IPS-NIHi11 (cell line): ENCODE measurements at regions not wholly inside any gene's neighbourhood (a gene's known extent, or its start where the extent isn't known, plus 50 kb on each side); places are given as distances from the start of the nearest gene placed in this dataset.
"Not testable (repeated sequence)": the region's sequence is repeated elsewhere in the genome, so short reads cannot be mapped to it uniquely, and the experiment has no call there.

ENCODE experiments used
- DNase-seq: peaks from one replicate; pipeline ENCODE4 v3.0.0; 2012; ENCODE audit warnings: mixed read lengths, low spot score

GRCh38 chr20:12203981-12204380 is 286.3 kb downstream of the BTBD3 start:
- no peak for DNase-seq

GRCh38 chr20:12207875-12208274 is 290.2 kb downstream of the BTBD3 start:
- peak; percentile 59 for DNase-seq

DNA sequence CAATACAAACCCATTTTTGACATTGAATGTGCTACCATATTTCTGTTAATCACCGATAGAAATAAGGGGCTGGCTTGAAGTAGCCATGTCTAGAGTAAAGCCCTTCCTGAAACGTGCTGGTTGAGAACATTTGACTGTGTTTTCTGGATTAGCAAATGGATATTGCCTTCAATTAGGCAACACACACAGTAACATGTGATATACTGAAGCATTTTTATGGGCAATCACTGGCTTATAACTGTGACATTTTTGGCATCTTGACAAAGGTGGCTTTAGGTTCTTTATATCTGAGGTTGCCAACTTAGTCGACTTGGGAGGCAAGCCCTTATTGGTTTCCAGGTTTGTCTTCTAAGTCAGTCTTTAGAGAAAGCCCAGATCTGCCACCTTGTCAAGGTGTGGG is 292.9 kb downstream of the BTBD3 start:
- DNase-seq = no peak

GRCh38 chr20:12211361-12211760 is 293.7 kb downstream of the BTBD3 start:
- DNase-seq = no peak

DNA sequence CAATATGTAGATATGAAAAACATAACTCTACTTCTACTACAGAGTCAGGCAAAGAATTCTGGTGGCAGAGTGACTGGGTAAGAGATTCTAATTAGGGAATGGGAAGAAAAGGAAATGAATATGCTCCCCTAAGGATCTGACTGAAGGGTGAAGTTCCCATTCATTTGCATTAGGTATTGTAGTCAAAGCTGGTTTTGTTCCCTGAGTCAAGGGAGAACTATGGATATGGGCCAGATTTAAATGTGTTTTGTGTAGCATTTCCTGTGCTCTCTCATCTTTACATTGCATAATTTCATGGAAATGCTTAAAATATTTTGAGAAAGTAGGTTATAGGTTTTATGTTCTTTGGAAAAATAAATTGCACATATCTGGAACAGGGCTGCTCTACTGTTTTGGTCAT is 299.7 kb downstream of the BTBD3 start:
- DNase-seq = no peak

DNA sequence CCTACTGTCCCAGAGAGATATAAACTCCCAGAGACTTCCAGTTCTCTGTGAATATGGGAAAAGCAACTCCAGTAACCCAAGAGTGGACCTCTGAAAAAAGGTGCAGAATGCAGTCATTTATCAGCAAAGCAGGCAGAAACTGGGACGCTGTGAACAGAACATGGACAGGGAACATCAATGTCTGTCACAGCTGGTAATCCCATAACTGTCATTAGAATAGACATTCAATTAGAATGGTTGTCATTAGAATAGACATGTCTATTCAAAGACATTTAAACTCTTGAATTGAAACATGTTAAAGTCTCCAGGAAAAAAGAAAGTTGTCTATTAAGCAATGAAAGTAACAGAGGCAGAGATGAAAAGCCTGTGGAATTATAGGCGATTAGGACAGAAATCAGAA is 302.1 kb downstream of the BTBD3 start:
- DNase-seq = no peak

DNA sequence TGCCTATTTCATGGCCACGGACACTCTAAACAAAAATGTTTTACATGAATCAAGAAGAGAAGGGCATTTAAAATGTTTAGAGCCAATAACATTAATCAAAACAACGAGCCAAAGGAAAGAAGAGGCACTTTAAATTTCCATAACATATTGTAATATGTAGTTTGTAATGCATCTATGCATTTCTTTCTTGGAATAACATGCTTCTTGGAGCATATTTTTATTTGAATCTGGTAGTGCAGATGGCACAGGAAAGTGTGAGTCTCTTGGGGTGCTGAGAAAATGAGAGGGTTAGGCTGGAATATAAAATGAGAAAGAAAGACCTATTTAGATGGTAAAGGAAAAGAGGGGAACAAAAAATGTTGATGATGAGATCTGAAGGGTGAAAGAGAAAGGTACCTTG is 305.4 kb downstream of the BTBD3 start:
- DNase-seq = no peak

DNA sequence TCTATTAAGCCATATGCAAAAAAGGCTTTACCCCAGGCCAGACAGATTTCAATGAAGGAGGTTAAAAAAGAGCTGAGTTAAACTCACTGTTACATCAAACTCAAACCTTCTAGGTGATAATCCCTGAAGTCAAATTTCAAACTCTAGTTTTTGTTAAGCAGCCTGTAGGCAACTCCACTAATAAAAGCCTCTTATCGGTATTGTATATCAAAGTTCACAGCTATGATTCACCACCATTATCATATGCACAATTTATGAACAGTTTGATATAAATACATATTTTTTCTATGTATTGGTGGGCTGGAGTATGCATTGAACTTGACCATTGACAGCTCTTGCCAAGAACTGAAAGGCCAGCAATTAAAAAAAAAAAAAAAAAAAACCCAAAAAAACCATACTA is 308.2 kb downstream of the BTBD3 start:
- no peak for DNase-seq

- no peak for DNase-seq
Measured at GRCh38 chr20:12229891-12230290, 312.2 kb downstream of the BTBD3 start.

DNA sequence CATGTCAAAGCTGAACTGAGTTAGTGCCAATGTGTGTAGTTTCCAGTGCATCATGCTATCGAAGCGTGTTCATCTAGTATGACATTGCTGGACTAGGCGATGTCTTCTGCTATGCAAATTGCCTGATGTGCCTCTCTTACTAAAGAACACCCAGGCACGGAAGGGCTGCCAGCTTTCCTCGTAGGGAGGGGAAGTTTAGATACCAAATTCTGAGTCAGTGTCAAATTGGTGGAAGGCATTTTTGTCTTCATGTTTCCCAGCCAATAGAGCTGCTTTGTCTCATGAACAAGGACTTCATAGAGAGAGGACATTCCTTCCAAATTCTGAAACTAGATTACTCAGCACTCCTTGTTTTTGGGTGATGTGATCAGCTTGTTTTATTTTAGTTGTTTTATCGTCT is 320.1 kb downstream of the BTBD3 start:
- no peak for DNase-seq

GRCh38 chr20:12241065-12241464 is 323.4 kb downstream of the BTBD3 start:
- no peak for DNase-seq

DNA sequence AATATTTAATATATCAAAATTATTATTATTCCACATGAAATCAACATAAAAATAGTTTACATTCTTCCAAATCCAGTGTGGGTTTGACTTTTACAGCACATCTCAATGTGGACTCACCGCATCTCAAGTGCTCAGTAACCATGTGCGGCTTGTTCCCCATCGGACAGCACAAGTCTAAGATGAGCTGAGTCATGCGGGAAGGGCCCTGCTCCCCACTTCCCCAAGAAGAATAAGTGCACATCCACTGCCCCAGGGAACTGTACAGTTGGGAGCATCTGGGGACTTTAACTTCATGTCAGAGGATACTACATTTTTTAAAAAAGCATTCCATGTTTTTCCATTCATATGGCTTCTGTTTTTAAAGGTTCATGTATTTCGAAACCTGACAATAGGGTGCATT is 325.6 kb downstream of the BTBD3 start:
- DNase-seq = no peak

DNA sequence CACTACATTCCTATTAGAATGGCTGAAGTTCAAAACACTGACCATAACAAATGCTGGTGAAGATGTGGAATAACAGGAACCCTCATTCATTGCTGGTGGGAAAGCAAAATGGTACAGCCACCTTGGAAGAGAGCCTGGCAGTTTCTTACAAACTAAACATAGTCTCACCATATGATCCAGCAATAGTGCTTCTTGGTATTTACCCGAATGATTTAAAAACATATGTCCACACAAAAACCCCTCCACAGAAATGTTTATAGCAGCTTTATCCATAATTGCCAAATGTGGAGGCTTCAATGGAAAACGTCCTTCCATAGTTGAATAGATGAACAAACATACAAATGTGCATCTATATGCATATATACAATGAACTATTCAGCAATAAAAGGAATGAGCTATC is 330.8 kb downstream of the BTBD3 start:
- no peak for DNase-seq

DNA sequence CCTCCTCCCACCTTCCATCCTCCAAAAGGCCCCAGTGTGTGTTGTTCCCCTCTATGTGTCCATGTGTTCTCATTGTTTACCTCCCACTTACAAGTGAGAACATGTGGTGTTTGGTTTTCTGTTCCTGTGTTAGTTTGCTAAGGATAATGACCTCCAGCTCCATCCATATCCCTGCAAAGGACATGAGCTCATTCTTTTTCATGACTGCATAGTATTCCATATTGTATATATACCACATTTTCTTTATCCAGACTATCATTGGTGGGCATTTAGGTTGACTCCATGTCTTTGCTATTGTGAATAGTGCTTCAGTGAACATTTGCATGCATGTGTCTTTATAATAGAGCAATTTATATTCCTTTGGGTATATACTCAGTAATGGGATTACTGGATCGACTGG is 333.0 kb downstream of the BTBD3 start:
- not testable (repeated sequence) for DNase-seq

- peak; percentile 26 for DNase-seq
Measured at GRCh38 chr20:12252793-12253192, 335.1 kb downstream of the BTBD3 start.

DNA sequence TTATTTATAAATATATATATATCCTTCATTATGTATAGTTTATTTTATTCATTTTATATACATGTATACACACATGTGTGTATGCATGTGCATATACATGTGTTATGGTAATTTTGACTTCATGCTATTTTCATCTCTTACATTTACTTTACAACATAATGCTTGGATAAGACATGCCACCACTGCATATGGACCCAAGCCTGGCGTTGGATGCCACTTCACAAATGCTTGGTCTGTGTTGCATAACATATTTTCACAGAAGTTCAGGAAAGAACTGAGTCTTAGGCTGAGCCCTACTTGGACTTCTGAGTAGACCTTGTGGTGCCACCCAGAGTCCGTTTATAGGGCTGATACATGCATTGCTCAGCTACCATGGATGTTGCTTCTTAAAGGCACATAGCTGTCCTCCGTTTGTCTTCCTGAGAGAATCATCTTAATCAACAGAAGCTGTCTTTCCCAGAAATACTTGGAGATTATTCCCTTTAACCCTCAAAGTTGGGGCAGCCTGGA is 337.8 kb downstream of the BTBD3 start:
- no peak for DNase-seq

- DNase-seq = no peak
Measured at GRCh38 chr20:12256806-12257205, 339.1 kb downstream of the BTBD3 start.

- no peak for DNase-seq
Measured at GRCh38 chr20:12262747-12263146, 345.1 kb downstream of the BTBD3 start.

GRCh38 chr20:12264711-12265110 is 347.0 kb downstream of the BTBD3 start:
- no peak for DNase-seq

DNA sequence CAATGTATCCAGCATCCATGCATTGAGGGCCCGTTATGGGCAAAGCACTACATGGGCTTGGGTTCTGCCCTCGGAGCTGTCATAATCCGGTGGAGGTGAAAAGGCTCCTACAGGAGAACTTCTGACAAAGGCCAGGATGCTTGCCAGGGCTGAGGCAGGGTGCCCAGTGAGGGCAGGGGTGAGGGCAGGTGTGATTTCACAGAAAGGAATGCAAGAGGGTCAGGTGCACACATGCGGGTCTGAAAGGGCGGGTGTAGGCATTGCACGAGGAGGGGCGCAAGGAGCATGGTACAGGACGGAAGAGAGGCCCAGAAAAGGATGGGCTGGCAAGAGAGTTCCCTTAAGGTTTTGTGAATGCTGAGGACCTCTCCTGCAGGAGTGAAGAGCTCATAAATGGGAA is 348.0 kb downstream of the BTBD3 start:
- DNase-seq = no peak

DNA sequence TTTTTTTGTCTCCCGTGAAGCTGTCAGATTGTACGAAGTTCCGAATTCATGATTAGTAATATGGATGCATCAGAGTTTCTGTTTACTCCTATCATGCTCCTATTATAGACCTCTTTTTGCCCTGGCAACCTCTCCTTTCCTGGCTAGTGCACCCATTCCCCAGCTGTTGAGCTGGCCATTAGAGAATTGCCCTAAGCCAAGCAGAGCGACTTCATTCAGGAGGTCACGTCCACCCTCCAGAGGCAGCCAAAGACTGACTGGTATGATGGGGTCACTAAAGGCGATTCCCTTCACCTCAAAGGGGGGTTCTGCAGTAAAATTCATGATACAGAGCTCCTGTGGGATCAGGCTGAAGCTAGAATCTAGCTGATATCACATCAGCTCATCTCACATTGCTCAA is 351.9 kb downstream of the BTBD3 start:
- no peak for DNase-seq

DNA sequence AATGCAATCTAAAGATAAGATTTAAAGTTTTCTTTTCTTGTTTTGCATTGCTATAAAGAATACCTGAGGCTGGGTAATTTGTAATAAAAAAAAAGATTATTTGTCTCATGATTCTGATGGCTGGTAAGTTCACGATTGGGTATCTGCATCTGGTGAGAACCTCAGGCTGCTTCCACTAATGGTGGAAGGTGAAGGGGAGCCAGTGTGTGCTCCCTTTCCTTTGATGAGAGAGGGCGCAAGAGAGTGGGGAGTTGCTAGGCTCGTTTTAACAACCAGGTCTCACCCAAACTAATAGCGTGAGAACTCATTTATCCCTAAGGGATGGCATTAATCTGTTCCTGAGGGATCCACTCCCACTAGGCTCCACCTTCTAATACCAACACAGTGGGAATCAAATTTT is 353.2 kb downstream of the BTBD3 start:
- no peak for DNase-seq

GRCh38 chr20:12276011-12276673 is 358.4 kb downstream of the BTBD3 start:
- DNase-seq = no peak

DNA sequence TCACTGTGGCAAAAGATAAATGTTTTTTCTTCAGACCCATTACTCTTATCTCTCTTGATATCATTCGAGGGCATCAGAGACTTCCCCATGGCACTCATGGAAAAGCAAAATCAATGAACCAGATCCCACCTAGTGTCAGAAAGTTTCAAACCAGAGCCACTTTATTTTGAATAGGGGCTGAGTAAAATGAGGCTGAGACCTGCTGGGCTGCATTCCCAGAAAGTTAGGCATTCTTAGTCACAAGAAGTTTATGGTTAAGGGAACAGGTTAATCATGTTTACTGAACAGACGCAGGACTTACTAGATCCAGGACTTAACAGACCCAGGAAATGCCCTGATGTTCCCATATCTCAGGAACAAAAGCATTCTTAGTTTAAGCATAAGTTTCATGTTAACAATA is 369.9 kb downstream of the BTBD3 start:
- DNase-seq = no peak

- DNase-seq = no peak
Measured at GRCh38 chr20:12289465-12289864, 371.8 kb downstream of the BTBD3 start.
